Neuronal stem cell (in vitro differentiated cells): ENCODE measurements at regions not wholly inside any gene's neighbourhood (a gene's known extent, or its start where the extent isn't known, plus 50 kb on each side); places are given as distances from the start of the nearest gene placed in this dataset.

Source experiments
- DNase-seq: peaks from one replicate; pipeline ENCODE4 v3.0.0-alpha.2; 2013; ENCODE audit warnings: low spot score
- H2AFZ ChIP-seq: one replicate; pipeline ENCODE4 v1.6.1; 2013; ENCODE audit warnings: mild to moderate bottlenecking, low read length, inconsistent platforms
- H2AK5ac ChIP-seq: 2 replicates; pipeline ENCODE4 v1.6.1; 2013; ENCODE audit warnings: low read depth, mild to moderate bottlenecking, inconsistent platforms, low read length, moderate library complexity, mixed read lengths
- H2BK120ac ChIP-seq: 2 replicates; pipeline ENCODE4 v1.6.1; 2013; ENCODE audit warnings: low read depth, mild to moderate bottlenecking, inconsistent platforms, low read length, moderate library complexity, mixed read lengths
- H2BK12ac ChIP-seq: one replicate; pipeline ENCODE4 v1.6.1; 2013; ENCODE audit warnings: low read length, inconsistent platforms
- H2BK15ac ChIP-seq: 2 replicates; pipeline ENCODE4 v1.6.1; 2013; ENCODE audit warnings: mild to moderate bottlenecking, low read length, inconsistent platforms, mixed read lengths
- H2BK5ac ChIP-seq: one replicate; pipeline ENCODE4 v1.6.1; 2013; ENCODE audit warnings: inconsistent platforms, mild to moderate bottlenecking, low read length, moderate library complexity
- H3K14ac ChIP-seq: one replicate; pipeline ENCODE4 v1.6.1; 2013; ENCODE audit warnings: low read length, inconsistent platforms
- H3K18ac ChIP-seq: 2 replicates; pipeline ENCODE4 v1.6.1; 2013; ENCODE audit warnings: low read length, inconsistent platforms
- H3K23ac ChIP-seq: 2 replicates; pipeline ENCODE4 v1.6.1; 2013; ENCODE audit warnings: low read depth, mild to moderate bottlenecking, mixed read lengths, low read length, inconsistent platforms; ENCODE audit not compliant: poor library complexity
- H3K27ac ChIP-seq: replicated peaks from 3 replicates; pipeline ENCODE4 v1.5.1; 2013; ENCODE audit warnings: low read length, inconsistent platforms
- H3K27me3 ChIP-seq, 3 experiments: 2 replicates each; pipeline ENCODE4 v1.6.1; 2013; ENCODE audit warnings: low read length in 3 of 3, mild to moderate bottlenecking in 2 of 3, inconsistent platforms in 1 of 3, low read depth in 1 of 3, mixed read lengths in 1 of 3, moderate library complexity in 1 of 3; ENCODE audit not compliant: control insufficient read depth in 3 of 3, insufficient read depth in 3 of 3
- H3K36me3 ChIP-seq, 2 donors: replicated peaks in 1 of 2; 2 replicates each; pipeline ENCODE4 v1.6.1; 2013; ENCODE audit warnings: low read length in 2 of 2; ENCODE audit not compliant: control insufficient read depth in 2 of 2, insufficient read depth in 2 of 2
- H3K4ac ChIP-seq: 2 replicates; pipeline ENCODE4 v1.6.1; 2013; ENCODE audit warnings: inconsistent platforms, mild to moderate bottlenecking, low read length, moderate library complexity
- H3K4me1 ChIP-seq, 2 donors: 1 replicate in 1 of 2; 2 replicates in 1 of 2; pipeline ENCODE4 v1.6.1; 2013; ENCODE audit warnings: low read length in 2 of 2, low read depth in 1 of 2; ENCODE audit not compliant: control insufficient read depth in 2 of 2, insufficient read depth in 1 of 2
- H3K4me2 ChIP-seq: one replicate; pipeline ENCODE4 v1.6.1; 2013; ENCODE audit warnings: mild to moderate bottlenecking, low read length, inconsistent platforms; ENCODE audit not compliant: insufficient read depth, poor library complexity, severe bottlenecking
- H3K4me3 ChIP-seq, 2 donors: 2 replicates each; pipeline ENCODE4 v1.5.1; 2013; ENCODE audit warnings: low read length in 2 of 2, mild to moderate bottlenecking in 2 of 2, inconsistent platforms in 1 of 2, moderate library complexity in 1 of 2
- H3K79me1 ChIP-seq: one replicate; pipeline ENCODE4 v1.6.1; 2013; ENCODE audit warnings: low read depth, mild to moderate bottlenecking, inconsistent platforms, low read length, moderate library complexity
- H3K9ac ChIP-seq: one replicate; pipeline ENCODE4 v1.6.1; 2013; ENCODE audit warnings: mild to moderate bottlenecking, low read depth, low read length, inconsistent platforms; ENCODE audit not compliant: poor library complexity
- H3K9me3 ChIP-seq, 2 donors: replicated peaks in 1 of 2; 2 replicates each; pipeline versions ENCODE3 to v1.6.1; 2013; ENCODE audit warnings: low read length in 2 of 2, mild to moderate bottlenecking in 2 of 2, inconsistent platforms in 1 of 2, low read depth in 1 of 2, mixed read lengths in 1 of 2, moderate library complexity in 1 of 2; ENCODE audit not compliant: control insufficient read depth in 2 of 2, insufficient read depth in 1 of 2
- H4K8ac ChIP-seq: one replicate; pipeline ENCODE4 v1.6.1; 2013; ENCODE audit warnings: low read depth, mild to moderate bottlenecking, inconsistent platforms, low read length, moderate library complexity
- H4K91ac ChIP-seq: one replicate; pipeline ENCODE4 v1.6.1; 2013; ENCODE audit warnings: low read length, low read depth, mild to moderate bottlenecking, inconsistent platforms; ENCODE audit not compliant: poor library complexity
- WGBS, 2 donors: extraction: QIAGEN DNeasy Blood & Tissue Kit; methylation state at CpG; one replicate each; pipeline ENCODE4 v1.1.7; 2013; ENCODE audit warnings: missing lambda C conversion rate in 2 of 2, mixed read lengths in 1 of 2; ENCODE audit not compliant: insufficient read length in 2 of 2, insufficient replicate concordance in 1 of 2; ENCODE audit errors: extremely low coverage in 2 of 2; 5-methylcytosine and 5-hydroxymethylcytosine counted together

GRCh38 chr15:69664572-69665571 is 212.3 kb downstream of the RPLP1 start:
- Histone ChIP-seq H2BK5ac (no peak overlapping the region), H2AK5ac (peak overlapping the region; percentile 39), H3K14ac (no peak overlapping the region), H3K79me1 (no peaks in the 10 kb centered on the region), H2BK12ac (no peak overlapping the region), H4K8ac (no peak overlapping the region), H2BK15ac (no peak overlapping the region), H3K27ac (no peak overlapping the region), H3K4me1 (peaks cover 0 to 14% of the 10 kb centered on the region in 2 donors), H3K4me2 (no peak overlapping the region), H3K4ac (no peak overlapping the region), H2AFZ (no peak overlapping the region), H3K36me3 (no peaks in the 10 kb centered on the region), H4K91ac (no peak overlapping the region), H3K27me3 (peaks cover 0 to 20% (median 0%) of the 10 kb centered on the region in 3 experiments), H3K23ac (peak overlapping the region; percentile 14), H3K18ac (no peak overlapping the region), H3K4me3 (no peak overlapping the region), H3K9me3 (no peaks in the 10 kb centered on the region), H3K9ac (no peak overlapping the region), H2BK120ac (no peak overlapping the region)
- no peak for DNase-seq
- no CpG with 5 or more reads among the region's 28 CpGs for WGBS, 2 donors

DNA sequence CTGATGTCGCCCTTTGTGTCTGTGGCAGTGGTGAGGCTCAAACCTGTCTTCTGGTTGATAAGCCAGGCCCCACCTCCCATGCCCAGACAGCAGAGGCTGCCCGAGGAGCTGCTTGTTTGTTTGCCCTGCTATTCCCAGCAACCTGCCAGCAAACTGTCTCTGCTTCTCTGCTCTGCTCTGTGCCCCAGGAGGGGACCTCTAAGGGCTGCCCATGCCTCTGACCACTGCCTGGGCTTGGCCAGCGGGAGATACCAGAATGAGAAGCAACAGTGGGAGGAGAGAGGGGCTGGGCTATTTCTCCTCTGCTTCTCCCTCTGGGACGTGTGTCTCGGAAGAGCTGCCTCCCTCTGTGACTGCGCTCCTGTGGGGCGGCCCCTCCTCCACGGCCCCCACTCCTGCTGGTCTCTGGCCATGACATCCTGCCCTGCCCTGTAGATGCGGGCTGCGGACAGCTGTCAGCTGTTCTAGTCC is 213.1 kb downstream of the RPLP1 start:
- DNase-seq = no peak
- Histone ChIP-seq H3K36me3 (no peaks in the 10 kb centered on the region), H3K9ac (peak overlapping the region; percentile 31), H3K4me3 (no peak overlapping the region), H3K27ac (no peak overlapping the region), H2BK12ac (no peak overlapping the region), H3K9me3 (no peaks in the 10 kb centered on the region), H3K23ac (no peak overlapping the region), H4K91ac (no peak overlapping the region), H3K4ac (no peak overlapping the region), H3K14ac (no peak overlapping the region), H2AK5ac (no peak overlapping the region), H3K79me1 (no peaks in the 10 kb centered on the region), H3K4me2 (no peak overlapping the region), H2BK120ac (no peak overlapping the region), H3K27me3 (peaks cover 0 to 20% (median 0%) of the 10 kb centered on the region in 3 experiments), H2BK5ac (no peak overlapping the region), H3K18ac (peak overlapping the region; percentile 78), H2BK15ac (peak overlapping the region; percentile 52), H4K8ac (no peak overlapping the region), H3K4me1 (peaks cover 0 to 14% of the 10 kb centered on the region in 2 donors), H2AFZ (peak overlapping the region; percentile 45)
- no CpG with 5 or more reads among the region's 10 CpGs for WGBS, 2 donors

DNA sequence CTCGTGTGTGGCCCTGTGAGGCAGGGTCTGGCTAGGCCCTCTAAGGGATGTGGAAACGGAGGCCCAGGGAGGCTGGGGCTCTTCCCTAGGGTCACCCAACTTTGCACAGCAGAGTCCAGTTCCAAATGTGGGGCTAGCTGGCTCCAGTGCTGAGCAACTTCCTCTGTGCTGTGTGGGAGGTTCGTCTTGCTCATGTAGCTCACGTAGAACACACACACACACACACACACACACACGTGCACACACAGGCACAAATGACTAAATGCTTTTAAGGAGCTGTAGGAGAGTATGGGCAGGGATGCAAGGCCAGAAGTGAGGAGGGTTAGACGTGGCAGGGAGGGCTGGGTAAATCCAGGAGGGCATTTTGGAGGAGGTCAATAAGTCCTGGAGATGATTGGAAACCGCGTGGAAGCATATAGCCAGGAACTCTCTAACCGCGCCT is 213.8 kb downstream of the RPLP1 start:
- H3K23ac ChIP-seq = no peak overlapping the region
- DNase-seq = no peak
- H3K14ac ChIP-seq = no peak overlapping the region
- no peak overlapping the region for H4K91ac ChIP-seq
- H2AFZ ChIP-seq = no peak overlapping the region
- no peak overlapping the region for H4K8ac ChIP-seq
- H3K27me3 ChIP-seq = peaks cover 0 to 20% (median 0%) of the 10 kb centered on the region in 3 experiments
- no peak overlapping the region for H3K4me3 ChIP-seq
- WGBS, 2 donors = no CpG with 5 or more reads among the region's 10 CpGs
- H2BK120ac ChIP-seq = no peak overlapping the region
- no peaks in the 10 kb centered on the region for H3K36me3 ChIP-seq
- H3K79me1 ChIP-seq = no peaks in the 10 kb centered on the region
- H3K4me1 ChIP-seq = peaks cover 0 to 14% of the 10 kb centered on the region in 2 donors
- H2BK5ac ChIP-seq = peak overlapping the region; percentile 35
- no peak overlapping the region for H3K4ac ChIP-seq
- peak overlapping the region; percentile 61 for H2BK15ac ChIP-seq
- H3K27ac ChIP-seq = no peak overlapping the region
- peak overlapping the region; percentile 12 for H3K9ac ChIP-seq
- peak overlapping the region; percentile 78 for H3K18ac ChIP-seq
- no peak overlapping the region for H2BK12ac ChIP-seq
- no peaks in the 10 kb centered on the region for H3K9me3 ChIP-seq
- H2AK5ac ChIP-seq = peak overlapping the region; percentile 62
- no peak overlapping the region for H3K4me2 ChIP-seq
